CD4-positive, alpha-beta T cell (primary cell): ENCODE measurements at regions not wholly inside any gene's neighbourhood (a gene's known extent, or its start where the extent isn't known, plus 50 kb on each side); places are given as distances from the start of the nearest gene placed in this dataset.
A peak's percentile ranks its signal among the peaks of the same experiment; 100 is the strongest.

Experiments used
- ATAC-seq: fragments of 200-7000 bp; cut with Tn5 transposase; one replicate; pipeline ENCODE4 v1.10.0; 2022; ENCODE audit warnings: mild to moderate bottlenecking; ENCODE audit not compliant: poor library complexity
- CTCF ChIA-PET: fragments of 350-600 bp; sonication (Branson Sonifier 250); formaldehyde crosslinking; loops from one replicate; lab custom pipeline; 2021; ENCODE audit warnings: antibody characterized with exemption, inconsistent platforms; lab: Charles Lee
- POLR2A ChIA-PET: fragments of 350-600 bp; sonication (Branson Sonifier 250); formaldehyde crosslinking; loops from one replicate; lab custom pipeline; 2021; ENCODE audit warnings: antibody characterized with exemption, inconsistent platforms; lab: Charles Lee
- DNase-seq, 14 experiments: peaks; one replicate each; pipeline ENCODE4 v3.0.0-alpha.2; 2013 to 2020; ENCODE audit warnings: mixed read lengths in 2 of 14
- H3K27ac ChIP-seq, 2 donors: one replicate each; pipeline versions ENCODE4 v1.5.1 to v1.7.0; 2013; ENCODE audit warnings: low read length in 2 of 2, low read depth in 1 of 2, mild to moderate bottlenecking in 1 of 2
- H3K27me3 ChIP-seq, 2 experiments: 1 replicate in 1 of 2; 2 replicates in 1 of 2; pipeline versions ENCODE4 v1.6.1 to v1.7.0; 2013; ENCODE audit warnings: low read length in 2 of 2, control low read depth in 1 of 2, mild to moderate bottlenecking in 1 of 2, moderate library complexity in 1 of 2; ENCODE audit not compliant: insufficient read depth in 2 of 2, control insufficient read depth in 1 of 2
- H3K36me3 ChIP-seq: one replicate; pipeline ENCODE4 v1.6.1; 2013; ENCODE audit warnings: low read length, control low read depth; ENCODE audit not compliant: insufficient read depth
- H3K4me1 ChIP-seq: one replicate; pipeline ENCODE4 v1.6.1; 2013; ENCODE audit warnings: low read length, control low read depth; ENCODE audit not compliant: insufficient read depth
- H3K4me3 ChIP-seq: one replicate; pipeline ENCODE4 v1.5.1; 2013; ENCODE audit warnings: mild to moderate bottlenecking, low read length, moderate library complexity
- H3K9me3 ChIP-seq, 2 experiments: 1 replicate in 1 of 2; 2 replicates in 1 of 2; pipeline versions ENCODE4 v1.6.1 to v1.7.0; 2013; ENCODE audit warnings: low read length in 2 of 2, mild to moderate bottlenecking in 2 of 2, control low read depth in 1 of 2, moderate library complexity in 1 of 2; ENCODE audit not compliant: control insufficient read depth in 1 of 2, insufficient read depth in 1 of 2
- H3K27ac Mint-ChIP-seq: one replicate; pipeline ENCODE4 v1.8.0; 2020; ENCODE audit warnings: mixed read lengths
- H3K27me3 Mint-ChIP-seq: one replicate; pipeline ENCODE4 v1.8.0; 2021; ENCODE audit warnings: mixed read lengths
- H3K36me3 Mint-ChIP-seq: one replicate; pipeline ENCODE4 v1.8.0; 2021; ENCODE audit warnings: low read depth, mixed read lengths
- H3K4me1 Mint-ChIP-seq: one replicate; pipeline ENCODE4 v1.8.0; 2021; ENCODE audit warnings: low read depth, mixed read lengths
- H3K4me3 Mint-ChIP-seq: one replicate; pipeline ENCODE4 v1.8.0; 2020; ENCODE audit warnings: mild to moderate bottlenecking, mixed read lengths
- H3K9me3 Mint-ChIP-seq: one replicate; pipeline ENCODE4 v1.8.0; 2020; ENCODE audit warnings: mixed read lengths
- intact Hi-C, 2 experiments: fragments of 100-400 bp; cut with DNase I in 1 of 2; cut with micrococcal nuclease in 1 of 2; formaldehyde crosslinking; loops; one replicate each; pipeline versions ENCODE4 v1.15.1 to v1.9.0; 2023 to 2025; cut with DNase I, micrococcal nuclease
- TF ChIP-seq, protein P1 (sequence below): fragments of 200-600 bp; IDR thresholded peaks from one replicate; pipeline ENCODE4 v1.8.0; 2022; ENCODE audit warnings: antibody characterized with exemption, mild to moderate bottlenecking

DNA sequence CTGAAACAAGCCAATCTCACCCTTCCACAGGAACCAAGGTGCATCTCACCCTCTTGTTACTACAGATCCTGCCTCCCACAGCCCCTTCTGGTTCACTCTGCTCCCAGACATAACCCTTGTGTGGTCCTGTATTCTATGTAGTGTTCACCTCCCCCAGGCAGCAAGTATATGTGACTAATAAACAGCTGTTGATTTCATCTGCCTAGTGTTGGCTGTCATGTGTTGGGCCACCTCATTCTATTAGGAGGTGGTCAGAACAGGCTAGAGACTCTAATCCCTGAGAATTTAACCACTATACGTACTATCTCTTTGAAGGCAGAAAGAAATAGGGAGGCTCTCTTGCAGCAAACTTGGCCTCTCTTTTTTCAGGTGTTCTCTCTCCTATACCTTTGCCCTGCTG, 134.3 kb upstream of the RPL34 start:
- no peak overlapping the region for H3K27ac Mint-ChIP-seq

DNA sequence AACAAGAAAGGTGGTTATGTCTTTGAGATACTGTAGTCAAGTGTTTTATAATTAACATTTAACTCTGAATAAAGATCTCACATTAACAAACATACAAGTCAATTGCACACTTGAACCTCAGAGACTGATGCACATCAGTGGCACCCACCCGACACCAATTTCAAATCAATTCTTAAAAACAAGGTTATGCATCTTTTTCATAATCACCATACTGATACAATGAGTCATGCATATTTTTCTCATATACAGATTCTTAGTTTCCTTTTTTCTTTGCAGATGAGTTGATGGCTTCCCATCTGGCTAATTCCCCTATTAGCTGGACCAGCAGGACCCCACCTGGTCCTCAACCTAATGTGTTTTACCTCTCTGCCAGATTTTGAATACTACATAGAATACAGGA, 136.2 kb upstream of the RPL34 start:
- POLR2A ChIA-PET, result interaction anchor here (0.6 to 1.4 kb wide), 2 partner anchors 17 to 79 kb away, joined by 3 read pairs; no protein-coding TSS in a partner anchor
- Histone ChIP-seq H3K4me1 (peaks cover 12% of the 10 kb centered on the region), H3K27ac (no peak overlapping the region), H3K27me3 (no peaks in the 10 kb centered on the region), H3K4me3 (no peak overlapping the region), H3K36me3 (no peaks in the 10 kb centered on the region), H3K9me3 (no peaks in the 10 kb centered on the region)
- H3K4me3 Mint-ChIP-seq, result no peak overlapping the region
- no peaks in the 10 kb centered on the region for H3K36me3 Mint-ChIP-seq
- H3K27ac Mint-ChIP-seq, result peak overlapping the region; percentile 24
- intact Hi-C loops, result no loop called here
- CTCF ChIA-PET, result interaction anchor here (1.1 kb wide), 1 partner anchor 292 kb away, joined by 3 read pairs; no protein-coding TSS in a partner anchor
- H3K4me1 Mint-ChIP-seq, result peaks cover 41% of the 10 kb centered on the region
- ATAC-seq (no peak), DNase-seq (no peak)
- TF ChIP-seq, protein P1, sequence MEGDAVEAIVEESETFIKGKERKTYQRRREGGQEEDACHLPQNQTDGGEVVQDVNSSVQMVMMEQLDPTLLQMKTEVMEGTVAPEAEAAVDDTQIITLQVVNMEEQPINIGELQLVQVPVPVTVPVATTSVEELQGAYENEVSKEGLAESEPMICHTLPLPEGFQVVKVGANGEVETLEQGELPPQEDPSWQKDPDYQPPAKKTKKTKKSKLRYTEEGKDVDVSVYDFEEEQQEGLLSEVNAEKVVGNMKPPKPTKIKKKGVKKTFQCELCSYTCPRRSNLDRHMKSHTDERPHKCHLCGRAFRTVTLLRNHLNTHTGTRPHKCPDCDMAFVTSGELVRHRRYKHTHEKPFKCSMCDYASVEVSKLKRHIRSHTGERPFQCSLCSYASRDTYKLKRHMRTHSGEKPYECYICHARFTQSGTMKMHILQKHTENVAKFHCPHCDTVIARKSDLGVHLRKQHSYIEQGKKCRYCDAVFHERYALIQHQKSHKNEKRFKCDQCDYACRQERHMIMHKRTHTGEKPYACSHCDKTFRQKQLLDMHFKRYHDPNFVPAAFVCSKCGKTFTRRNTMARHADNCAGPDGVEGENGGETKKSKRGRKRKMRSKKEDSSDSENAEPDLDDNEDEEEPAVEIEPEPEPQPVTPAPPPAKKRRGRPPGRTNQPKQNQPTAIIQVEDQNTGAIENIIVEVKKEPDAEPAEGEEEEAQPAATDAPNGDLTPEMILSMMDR, result no peak
- no peaks in the 10 kb centered on the region for H3K27me3 Mint-ChIP-seq
- H3K9me3 Mint-ChIP-seq, result no peaks in the 10 kb centered on the region

More for the DNA sequence above, 134.3 kb upstream of the RPL34 start:
- CTCF ChIA-PET, result no interaction called here
- H3K36me3 Mint-ChIP-seq, result no peaks in the 10 kb centered on the region
- H3K27me3 Mint-ChIP-seq, result no peaks in the 10 kb centered on the region
- DNase-seq (no peak), ATAC-seq (no peak)
- peaks cover 12% of the 10 kb centered on the region for H3K4me1 ChIP-seq
- no peaks in the 10 kb centered on the region for H3K9me3 Mint-ChIP-seq
- H3K36me3 ChIP-seq, result no peaks in the 10 kb centered on the region
- H3K4me1 Mint-ChIP-seq, result peaks cover 41% of the 10 kb centered on the region
- H3K9me3 ChIP-seq, result no peaks in the 10 kb centered on the region
- H3K27me3 ChIP-seq, result no peaks in the 10 kb centered on the region
- no peak overlapping the region for H3K4me3 ChIP-seq
- H3K27ac ChIP-seq, result no peak overlapping the region
- POLR2A ChIA-PET, result no interaction called here
- H3K4me3 Mint-ChIP-seq, result no peak overlapping the region
- intact Hi-C loops, result no loop called here
- TF ChIP-seq, protein P1, result no peak

DNA sequence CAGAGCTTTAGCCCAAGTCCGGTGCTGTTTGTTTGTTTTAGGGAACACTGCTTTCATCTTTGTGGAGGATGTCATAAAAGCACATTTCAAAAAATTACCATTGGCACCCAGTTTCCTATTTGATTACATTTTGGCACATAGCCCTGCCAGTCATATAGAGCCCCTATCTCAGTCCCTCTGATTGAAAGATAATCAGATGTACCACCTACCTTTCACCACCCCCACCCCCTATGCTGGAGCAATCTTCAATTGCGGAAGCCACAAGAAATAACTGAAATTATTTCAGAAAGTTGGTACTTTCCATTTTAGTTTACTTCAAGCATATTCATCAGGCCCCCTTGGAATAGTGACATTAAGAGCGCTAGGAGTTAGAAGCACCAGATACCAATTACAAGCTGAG, 136.7 kb upstream of the RPL34 start:
- H3K27ac ChIP-seq, result no peak overlapping the region
- ATAC-seq, result no peak
- peak overlapping the region; percentile 42 for H3K27ac Mint-ChIP-seq
- H3K36me3 Mint-ChIP-seq, result no peaks in the 10 kb centered on the region
- no peaks in the 10 kb centered on the region for H3K36me3 ChIP-seq
- ChIA-PET CTCF (interaction anchor here (1.1 kb wide), 1 partner anchor 292 kb away, joined by 3 read pairs; no protein-coding TSS in a partner anchor), POLR2A (interaction anchor here (1.4 kb wide), 1 partner anchor 17 kb away, joined by 3 read pairs; no protein-coding TSS in a partner anchor)
- H3K27me3 Mint-ChIP-seq, result no peaks in the 10 kb centered on the region
- H3K9me3 Mint-ChIP-seq, result no peaks in the 10 kb centered on the region
- no peaks in the 10 kb centered on the region for H3K27me3 ChIP-seq
- TF ChIP-seq, protein P1, result no peak
- no peaks in the 10 kb centered on the region for H3K9me3 ChIP-seq
- H3K4me1 Mint-ChIP-seq, result peaks cover 41% of the 10 kb centered on the region
- H3K4me3 ChIP-seq, result no peak overlapping the region
- intact Hi-C loops, result no loop called here
- H3K4me3 Mint-ChIP-seq, result peak overlapping the region; percentile 56
- peaks cover 12% of the 10 kb centered on the region for H3K4me1 ChIP-seq
- peak in 1 of 14 experiments; percentile 8 for DNase-seq
